ENCODE measurements at regions not wholly inside any gene's neighbourhood (a gene's known extent, or its start where the extent isn't known, plus 50 kb on each side); places are given as distances from the start of the nearest gene placed in this dataset.

DNA sequence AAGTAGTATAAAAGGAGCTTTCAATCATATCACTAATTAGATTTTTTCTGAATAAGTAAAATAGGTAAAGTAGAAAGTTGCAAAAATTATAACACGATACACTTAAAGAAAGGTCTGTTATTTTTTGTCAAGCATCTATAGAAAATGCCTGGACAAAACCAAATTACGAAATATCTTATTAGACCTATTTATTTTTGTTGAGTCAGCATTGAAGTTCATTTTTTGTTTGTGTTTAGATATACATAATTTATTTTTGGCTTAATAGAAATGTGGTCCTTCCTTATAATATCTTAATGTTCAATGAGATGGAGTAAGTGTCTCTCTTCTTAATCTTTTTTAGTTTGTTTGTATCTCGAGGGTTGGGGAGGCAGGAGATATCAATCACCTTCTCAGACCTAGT, 214.8 kb upstream of the GRIA1 start:
- no peaks in the 10 kb centered on the region for H3K79me2 ChIP-seq (ENCODE audit: control insufficient read depth, insufficient read depth, low read length)
- H4K20me1 ChIP-seq (ENCODE audit: control insufficient read depth, insufficient read depth), result no peaks in the 10 kb centered on the region
- in situ Hi-C loops (cut with MboI) (no loop called here), intact Hi-C loops (cut with micrococcal nuclease; ENCODE audit: unreplicated experiment) (no loop called here)
- no peaks in the 10 kb centered on the region for H3K9me3 ChIP-seq (replicated peaks; ENCODE audit: control insufficient read depth, insufficient read depth, low read length)
- no peaks in the 10 kb centered on the region for H3K4me1 ChIP-seq (ENCODE audit: control insufficient read depth, insufficient read depth, low read length)
- no peak overlapping the region for H3K9ac ChIP-seq (ENCODE audit: control insufficient read depth, insufficient read depth, low read length)
- SMC1A ChIA-PET (ENCODE audit: uncharacterized antibody, unreplicated experiment), result no interaction called here
- DNase-seq (ENCODE audit: low read depth, low spot score), result no peak
- H3K4me2 ChIP-seq (ENCODE audit: control insufficient read depth, insufficient read depth), result no peak overlapping the region
- FAIRE-seq, result no peak
- CTCF ChIA-PET, result no interaction called here
- H3K4me3 ChIP-seq, result no peak overlapping the region
- H3K27ac ChIP-seq (ENCODE audit: control insufficient read depth, insufficient read depth), result no peak overlapping the region
- H3K36me3 ChIP-seq (ENCODE audit: control insufficient read depth in 2 of 2, insufficient read depth in 2 of 2, low read length in 1 of 2), result no peaks in the 10 kb centered on the region
- BruUV-seq (replicated peaks), result no TSS peak
- no peaks in the 10 kb centered on the region for H3K27me3 ChIP-seq (replicated peaks in 1 of 2; ENCODE audit: control insufficient read depth in 2 of 2, insufficient read depth in 2 of 2, low read length in 1 of 2)
- POLR2A ChIA-PET, result interaction anchor here (0.6 kb wide), 1 partner anchor 79 kb away, joined by 3 read pairs; no protein-coding TSS in a partner anchor
- no peak for ATAC-seq
- no peak for TF ChIP-seq POU2F2 (IDR thresholded peaks at IDR 0.05; ENCODE audit: borderline replicate concordance, low read depth, low read length)
- no peak for TF ChIP-seq YBX1 (IDR thresholded peaks at IDR 0.05)
- no peak for TF ChIP-seq HCFC1 (IDR thresholded peaks at IDR 0.05; ENCODE audit: low read length)
- no peak for TF ChIP-seq JUND (IDR thresholded peaks at IDR 0.05; ENCODE audit: low read depth, low read length)
- TF ChIP-seq ETV6 (conservative IDR thresholded peaks at IDR 0.05 in 1 of 2, IDR thresholded peaks at IDR 0.05 in 1 of 2; ENCODE audit: borderline replicate concordance in 1 of 2, low read depth in 1 of 2), result no peak
- TF ChIP-seq, protein P1, sequence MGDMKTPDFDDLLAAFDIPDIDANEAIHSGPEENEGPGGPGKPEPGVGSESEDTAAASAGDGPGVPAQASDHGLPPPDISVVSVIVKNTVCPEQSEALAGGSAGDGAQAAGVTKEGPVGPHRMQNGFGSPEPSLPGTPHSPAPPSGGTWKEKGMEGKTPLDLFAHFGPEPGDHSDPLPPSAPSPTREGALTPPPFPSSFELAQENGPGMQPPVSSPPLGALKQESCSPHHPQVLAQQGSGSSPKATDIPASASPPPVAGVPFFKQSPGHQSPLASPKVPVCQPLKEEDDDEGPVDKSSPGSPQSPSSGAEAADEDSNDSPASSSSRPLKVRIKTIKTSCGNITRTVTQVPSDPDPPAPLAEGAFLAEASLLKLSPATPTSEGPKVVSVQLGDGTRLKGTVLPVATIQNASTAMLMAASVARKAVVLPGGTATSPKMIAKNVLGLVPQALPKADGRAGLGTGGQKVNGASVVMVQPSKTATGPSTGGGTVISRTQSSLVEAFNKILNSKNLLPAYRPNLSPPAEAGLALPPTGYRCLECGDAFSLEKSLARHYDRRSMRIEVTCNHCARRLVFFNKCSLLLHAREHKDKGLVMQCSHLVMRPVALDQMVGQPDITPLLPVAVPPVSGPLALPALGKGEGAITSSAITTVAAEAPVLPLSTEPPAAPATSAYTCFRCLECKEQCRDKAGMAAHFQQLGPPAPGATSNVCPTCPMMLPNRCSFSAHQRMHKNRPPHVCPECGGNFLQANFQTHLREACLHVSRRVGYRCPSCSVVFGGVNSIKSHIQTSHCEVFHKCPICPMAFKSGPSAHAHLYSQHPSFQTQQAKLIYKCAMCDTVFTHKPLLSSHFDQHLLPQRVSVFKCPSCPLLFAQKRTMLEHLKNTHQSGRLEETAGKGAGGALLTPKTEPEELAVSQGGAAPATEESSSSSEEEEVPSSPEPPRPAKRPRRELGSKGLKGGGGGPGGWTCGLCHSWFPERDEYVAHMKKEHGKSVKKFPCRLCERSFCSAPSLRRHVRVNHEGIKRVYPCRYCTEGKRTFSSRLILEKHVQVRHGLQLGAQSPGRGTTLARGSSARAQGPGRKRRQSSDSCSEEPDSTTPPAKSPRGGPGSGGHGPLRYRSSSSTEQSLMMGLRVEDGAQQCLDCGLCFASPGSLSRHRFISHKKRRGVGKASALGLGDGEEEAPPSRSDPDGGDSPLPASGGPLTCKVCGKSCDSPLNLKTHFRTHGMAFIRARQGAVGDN (IDR thresholded peaks at IDR 0.05), result no peak
- no peak for TF ChIP-seq SMC3 (IDR thresholded peaks at IDR 0.05; ENCODE audit: borderline replicate concordance, low read length)
- TF ChIP-seq TBL1XR1 (IDR thresholded peaks at IDR 0.05; ENCODE audit: low read depth, low read length), result no peak
- no peak for TF ChIP-seq CHD2 (IDR thresholded peaks at IDR 0.05; ENCODE audit: borderline replicate concordance, low read depth, low read length)
- WGBS (ENCODE audit: insufficient coverage, insufficient replicate concordance, low lambda C conversion rate, missing lambda C conversion rate), result 1% methylated on average over 3 of the region's 3 CpGs
- RAD21 ChIA-PET (ENCODE audit: unreplicated experiment), result no interaction called here
- no peak overlapping the region for H2AFZ ChIP-seq (ENCODE audit: control insufficient read depth, low read depth, low read length)
